SKM-1 treated with dmso at 0.1 percent for 144 hours (cell line): ENCODE measurements at regions not wholly inside any gene's neighbourhood (a gene's known extent, or its start where the extent isn't known, plus 50 kb on each side); places are given as distances from the start of the nearest gene placed in this dataset.
"Not testable (repeated sequence)": the region's sequence is repeated elsewhere in the genome, so short reads cannot be mapped to it uniquely, and the experiment has no call there.

Experiments used
- DNase-seq: peaks from one replicate; lab custom pipeline; 2025; ENCODE audit not compliant: unreplicated experiment; lab: John Stamatoyannopoulos, UW

DNA sequence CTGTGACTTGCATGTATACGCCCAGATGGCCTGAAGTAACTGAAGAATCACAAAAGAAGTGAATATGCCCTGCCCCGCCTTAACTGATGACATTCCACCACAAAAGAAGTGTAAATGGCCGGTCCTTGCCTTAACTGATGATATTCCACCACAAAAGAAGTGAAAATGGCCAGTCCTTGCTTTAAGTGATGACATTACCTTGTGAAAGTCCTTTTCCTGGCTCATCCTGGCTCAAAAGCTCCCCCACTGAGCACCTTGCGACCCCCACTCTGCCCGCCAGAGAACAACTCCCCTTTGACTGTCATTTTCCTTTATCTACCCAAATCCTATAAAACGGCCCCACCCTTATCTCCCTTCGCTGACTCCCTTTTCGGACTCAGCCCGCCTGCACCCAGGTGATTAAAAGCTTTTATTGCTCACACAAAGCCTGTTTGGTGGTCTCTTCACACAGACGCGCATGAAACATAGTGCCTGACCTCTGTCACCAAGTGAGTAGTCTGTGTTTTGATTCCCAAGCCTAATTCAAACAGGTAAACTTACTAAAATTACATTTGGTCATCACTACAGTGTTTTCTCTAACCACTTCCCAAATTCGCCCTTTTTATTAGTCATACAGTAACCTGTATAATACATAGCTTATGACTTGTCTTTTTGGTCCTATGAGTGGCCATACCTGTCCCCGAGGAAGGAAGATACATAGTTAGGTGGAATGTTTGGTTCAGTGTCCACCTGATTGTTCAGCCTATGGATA lies 140.7 kb upstream of the PROK2 start:
- DNase-seq, result not testable (repeated sequence)

DNA sequence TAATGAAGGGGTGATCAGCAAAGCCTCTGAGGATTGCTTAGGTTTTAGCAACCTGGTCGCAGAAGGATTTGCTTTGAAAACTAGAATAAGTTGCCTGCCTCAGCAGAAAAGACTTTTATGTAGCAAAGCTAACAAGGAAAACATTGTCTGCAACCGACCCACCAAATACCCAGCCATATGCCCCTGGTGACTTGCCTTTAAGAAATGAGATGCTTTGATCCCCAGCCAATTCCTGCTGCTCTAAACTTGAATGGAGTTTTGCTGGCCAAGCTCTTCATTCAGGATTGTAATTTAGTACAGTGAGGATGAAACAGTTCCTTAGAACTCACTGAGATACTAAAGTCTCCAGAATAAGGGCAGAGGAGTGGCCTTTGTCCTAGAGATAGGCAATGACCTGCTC lies 139.8 kb upstream of the PROK2 start:
- DNase-seq, result no peak

DNA sequence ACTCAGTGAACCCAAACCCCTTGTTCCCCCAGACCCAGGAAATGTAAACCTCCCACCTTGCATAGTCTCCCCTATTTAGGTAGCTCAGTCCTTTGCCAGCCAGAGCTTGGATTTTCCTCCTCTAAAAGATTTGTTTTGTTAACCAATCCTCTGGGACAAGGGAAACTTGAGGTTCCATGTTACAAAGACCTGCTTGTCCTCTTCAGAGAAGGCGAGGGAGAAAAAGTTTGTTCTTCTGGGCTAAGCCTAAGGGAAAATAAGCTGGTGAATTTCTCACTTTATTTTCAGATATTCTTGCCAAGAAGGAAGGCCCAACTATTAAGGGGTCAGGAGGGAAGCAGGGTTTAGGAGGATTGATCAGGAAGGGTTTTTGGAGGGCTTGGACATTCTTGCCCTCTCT lies 136.1 kb upstream of the PROK2 start:
- no peak for DNase-seq

DNA sequence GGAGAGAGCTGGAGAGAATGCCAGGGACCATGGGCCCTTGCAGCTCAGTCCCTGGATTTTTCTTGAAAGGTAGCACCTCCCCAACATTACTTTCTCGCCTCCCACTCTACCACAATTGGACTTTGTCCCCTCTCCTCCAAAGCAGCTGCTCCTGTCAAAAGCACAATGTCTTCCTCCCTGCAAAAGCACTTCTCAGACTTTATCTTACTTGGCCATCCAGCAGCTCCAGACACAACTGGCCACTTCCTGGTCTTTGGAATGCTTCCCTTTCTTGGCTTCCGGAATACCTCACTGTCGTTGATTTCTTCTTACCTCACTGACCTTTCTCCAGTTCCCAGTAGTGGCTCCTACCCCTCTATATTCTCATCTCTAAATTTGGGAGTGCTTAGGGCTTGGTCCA lies 134.6 kb upstream of the PROK2 start:
- no peak for DNase-seq

DNA sequence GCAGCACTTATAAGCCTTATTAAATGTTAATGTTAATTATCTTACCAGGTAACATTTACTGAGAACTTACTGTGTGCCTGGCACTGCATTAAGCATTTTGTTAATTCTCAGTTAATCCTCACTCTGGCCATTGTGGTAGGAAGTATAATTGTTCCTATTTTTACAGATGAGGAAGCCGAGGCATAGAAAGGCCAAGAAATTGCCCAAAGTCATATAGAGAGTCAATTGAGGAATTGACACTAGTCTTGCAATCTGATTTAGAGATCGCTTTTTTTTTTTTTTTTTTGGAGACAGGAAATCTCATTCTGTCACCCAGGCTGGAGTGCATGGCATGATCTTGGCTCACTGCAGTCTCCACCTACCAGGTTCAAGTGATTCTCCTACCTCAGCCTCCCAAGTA lies 132.6 kb upstream of the PROK2 start:
- DNase-seq, result peak; percentile 38

DNA sequence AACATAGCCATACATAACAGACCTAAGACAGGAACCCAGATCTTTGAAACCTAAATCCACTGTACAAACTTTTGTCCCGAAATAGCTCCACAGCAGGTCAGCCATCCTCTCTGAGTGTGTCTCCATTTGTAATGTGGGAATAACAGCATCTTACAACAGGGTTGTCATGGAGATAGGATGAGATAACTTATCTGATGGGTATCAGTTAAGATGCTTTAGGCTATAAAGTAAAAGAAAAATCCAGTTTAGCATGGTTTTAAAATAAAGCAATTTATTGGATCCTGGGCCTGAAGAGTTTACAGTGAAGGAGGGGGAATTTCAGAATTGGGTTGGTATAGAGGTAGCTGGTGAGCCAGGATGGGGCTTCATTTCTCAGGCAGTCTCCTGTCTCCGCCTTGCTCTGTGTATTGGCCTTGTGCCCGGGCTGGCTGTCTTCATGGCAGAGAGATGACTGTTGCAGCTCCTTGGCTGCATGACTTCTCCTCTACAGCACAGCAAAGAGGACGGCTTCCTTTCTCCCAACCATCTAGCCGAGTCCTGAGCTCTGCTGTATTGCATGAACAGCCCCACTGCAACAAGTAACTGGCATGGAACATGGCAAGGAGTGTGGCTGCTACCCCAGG lies 131.9 kb upstream of the PROK2 start:
- DNase-seq, result no peak

DNA sequence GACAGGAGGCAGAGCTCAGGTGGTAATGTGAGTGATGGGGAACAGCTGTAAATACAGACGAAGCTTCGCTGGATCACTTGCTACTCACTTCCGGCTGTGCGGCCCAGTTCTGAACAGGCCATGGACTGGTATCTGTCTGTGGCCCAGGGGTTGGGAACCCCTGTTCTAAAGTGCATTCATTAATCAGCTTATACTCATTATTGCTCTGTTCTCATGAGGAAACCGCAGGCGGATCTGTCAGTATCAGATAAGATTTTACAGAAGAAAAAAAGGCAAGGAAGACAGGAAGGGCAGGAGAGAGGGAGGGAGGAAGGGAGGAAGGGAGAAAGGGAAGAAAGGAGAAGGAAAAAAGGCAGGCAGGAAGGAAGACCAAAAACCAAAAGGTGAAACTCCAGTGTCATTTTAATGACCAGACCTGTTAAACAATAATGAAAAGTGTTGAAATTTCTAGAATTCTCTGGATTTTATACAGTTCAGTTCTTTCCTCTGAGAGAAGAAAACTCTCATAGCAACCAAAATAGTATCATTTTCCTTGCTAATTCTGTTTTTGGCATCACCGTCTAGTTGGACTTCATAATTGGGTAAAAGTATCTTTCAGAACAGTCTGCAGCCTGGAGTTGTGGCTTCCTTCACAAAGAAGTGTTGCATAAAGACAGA lies 128.0 kb upstream of the PROK2 start:
- DNase-seq, result no peak

DNA sequence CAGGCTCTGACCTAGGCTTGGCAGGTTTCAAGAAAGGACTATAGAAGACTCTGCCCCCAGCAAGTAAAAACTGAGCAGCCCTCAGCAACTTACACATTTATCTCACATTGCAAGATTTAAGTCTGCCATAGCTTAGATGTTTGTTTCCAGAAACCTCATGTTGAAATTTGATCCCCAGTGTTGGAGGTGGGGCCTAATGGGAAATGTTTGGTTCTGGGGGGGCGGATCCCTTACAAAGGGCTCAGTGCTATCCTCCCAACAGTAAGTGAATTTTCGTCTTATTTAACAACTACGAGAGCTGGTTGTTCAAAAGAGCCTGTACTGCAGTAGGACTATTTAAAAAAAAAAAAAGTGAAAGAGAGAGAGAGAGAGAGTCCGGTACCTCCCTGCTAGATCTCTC lies 125.2 kb upstream of the PROK2 start:
- DNase-seq, result no peak

DNA sequence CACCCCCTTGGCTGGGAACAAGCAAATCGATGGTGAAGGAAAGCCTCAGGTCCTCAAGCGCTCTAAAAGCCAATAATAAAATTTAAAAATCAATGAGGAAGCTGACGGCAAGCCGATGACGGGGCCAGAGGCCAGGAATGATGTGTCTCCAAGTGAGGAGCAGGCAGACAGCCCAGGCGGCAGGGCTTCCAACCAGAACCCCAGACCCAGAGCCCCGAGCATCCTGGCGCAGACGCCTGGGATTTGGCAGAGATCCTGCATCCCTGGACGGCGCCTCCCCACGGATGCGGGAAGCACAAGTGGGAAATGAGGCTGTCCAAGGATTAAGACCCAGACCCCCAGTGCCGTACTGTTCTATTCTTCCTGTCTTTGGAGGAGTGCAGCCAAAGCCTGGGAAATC lies 123.0 kb upstream of the PROK2 start:
- no peak for DNase-seq

DNA sequence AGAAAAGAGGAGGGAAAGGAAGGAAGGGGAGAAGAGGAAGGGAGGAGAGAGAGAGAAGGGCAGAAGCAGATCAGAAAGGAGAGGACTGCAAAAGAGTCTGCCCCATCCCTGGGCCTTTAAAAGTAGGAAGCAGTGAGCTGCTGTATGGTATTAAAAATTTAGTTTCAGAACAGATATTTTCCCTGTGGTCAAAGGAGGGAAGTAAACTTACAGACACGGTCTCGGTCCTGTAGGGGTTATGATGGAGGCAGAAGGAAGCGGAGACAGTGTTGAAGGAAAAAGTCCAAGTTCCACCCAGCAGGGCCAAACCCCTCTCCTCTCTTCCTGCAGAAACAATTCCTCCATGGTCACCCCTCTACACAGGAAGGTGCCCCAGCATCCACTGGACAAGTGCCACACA lies 122.0 kb upstream of the PROK2 start:
- DNase-seq, result no peak

DNA sequence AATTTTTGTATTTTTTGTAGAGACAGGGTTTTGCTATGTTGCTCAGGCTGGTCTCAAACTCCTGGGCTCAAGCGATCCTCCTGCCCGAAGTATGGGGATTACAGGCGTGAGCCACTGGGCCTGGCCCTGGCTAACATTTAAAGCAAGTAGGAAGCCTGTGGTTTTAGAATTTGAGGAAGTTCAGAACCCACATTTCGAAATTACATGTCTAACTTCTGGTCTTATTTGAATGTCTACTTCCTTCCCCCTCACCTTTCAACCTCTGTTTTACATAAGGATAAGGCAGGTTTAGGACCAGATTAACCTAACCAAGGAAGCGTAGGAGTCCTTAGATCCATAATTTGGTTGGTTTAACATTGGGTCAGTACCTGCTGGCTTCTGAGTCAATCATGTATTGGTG lies 120.5 kb upstream of the PROK2 start:
- DNase-seq, result peak; percentile 97

DNA sequence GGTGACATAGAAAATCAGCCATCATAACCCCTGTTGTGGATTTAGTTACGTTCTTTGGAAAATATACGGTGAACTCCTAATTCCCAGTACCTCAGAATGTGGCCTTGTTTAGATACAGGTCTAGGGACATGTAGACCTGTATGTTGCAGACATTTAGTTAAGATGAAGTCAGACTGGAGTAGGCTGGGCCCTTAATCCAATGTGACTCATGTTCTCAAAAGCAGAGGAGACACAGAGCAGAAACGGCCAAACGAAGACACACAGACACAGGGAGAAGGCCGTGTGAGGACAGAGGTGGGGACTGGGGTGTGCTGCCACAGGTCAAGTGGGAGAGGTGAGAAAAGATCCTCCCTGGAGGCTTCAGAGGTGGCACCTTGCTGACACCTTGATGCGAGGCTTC lies 119.0 kb upstream of the PROK2 start:
- DNase-seq, result no peak

DNA sequence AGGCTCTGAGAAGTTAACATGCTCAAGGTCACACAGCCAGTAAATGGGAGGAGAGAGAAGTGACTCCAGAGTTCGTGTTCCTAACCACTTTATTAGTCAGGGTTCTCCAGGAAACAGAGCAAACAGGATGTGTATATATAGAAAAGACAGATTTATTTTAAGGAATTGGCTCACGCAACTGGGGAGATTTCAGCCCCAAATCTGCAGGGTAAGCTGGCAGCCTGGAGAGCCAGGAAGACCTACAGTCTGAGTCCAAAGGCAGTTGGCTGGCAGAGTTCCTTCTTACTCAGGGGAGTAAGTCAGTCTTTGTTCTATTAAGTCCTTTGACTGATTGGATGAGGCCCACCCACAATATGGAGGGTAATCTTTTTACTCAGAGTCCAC lies 118.2 kb upstream of the PROK2 start:
- DNase-seq, result no peak

DNA sequence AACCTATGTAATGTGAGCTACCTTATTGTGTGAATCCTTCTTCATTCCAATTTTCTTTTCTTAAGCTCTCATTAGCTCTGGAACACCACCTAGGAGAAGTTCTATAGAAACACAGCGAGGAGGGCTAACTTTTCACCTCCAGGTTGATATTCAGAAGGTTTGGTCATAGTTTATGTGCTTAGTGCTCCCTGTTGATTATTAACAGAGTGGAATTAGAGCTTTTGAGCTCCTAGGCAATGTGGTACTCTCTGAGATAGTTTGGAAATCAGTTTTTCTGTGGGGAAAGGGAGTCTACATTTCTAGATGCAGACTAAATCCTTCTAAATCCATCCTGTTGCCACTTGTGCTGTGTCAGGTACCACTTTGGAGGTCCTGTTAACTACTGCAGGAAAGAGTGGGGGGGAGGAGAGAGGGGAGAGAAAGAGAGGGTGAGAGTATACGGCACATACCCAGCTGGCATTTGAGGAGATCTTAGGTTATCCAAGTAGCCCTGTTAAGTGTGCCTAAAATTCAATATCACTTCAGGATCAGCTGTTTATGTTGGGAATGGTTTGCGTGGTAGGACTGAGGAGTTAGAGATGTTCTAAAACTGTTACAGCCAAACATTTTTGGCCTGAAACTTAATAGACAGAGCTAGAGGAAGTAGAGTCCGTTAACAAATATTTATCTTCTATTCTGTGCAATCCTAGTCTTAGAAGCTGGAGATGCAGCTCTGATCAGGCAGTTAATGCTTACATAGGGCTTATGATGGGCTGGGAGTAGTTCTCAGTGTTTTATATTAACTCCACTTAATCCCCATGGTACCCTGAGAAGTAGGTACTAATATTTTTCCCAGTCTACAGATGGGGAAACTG lies 117.5 kb upstream of the PROK2 start:
- no peak for DNase-seq

DNA sequence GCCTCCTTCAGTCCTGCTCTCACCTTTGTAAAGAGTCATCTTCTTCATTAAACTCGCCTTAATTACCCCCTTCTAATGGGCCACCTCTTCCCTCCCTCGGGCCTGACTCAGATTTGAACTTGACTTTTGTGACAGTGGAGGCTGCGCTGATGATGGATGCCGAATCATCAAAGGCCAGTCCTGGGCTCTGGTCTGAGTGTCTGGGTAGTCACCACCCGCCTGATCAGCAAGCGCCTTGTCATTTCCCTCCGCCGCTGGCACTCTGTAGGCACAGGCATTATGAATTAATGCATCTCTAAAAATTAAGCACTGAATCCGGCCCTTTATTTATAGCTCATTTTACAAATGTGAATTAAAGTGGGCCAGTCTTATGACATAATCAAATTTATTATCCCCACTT lies 116.7 kb upstream of the PROK2 start:
- no peak for DNase-seq

DNA sequence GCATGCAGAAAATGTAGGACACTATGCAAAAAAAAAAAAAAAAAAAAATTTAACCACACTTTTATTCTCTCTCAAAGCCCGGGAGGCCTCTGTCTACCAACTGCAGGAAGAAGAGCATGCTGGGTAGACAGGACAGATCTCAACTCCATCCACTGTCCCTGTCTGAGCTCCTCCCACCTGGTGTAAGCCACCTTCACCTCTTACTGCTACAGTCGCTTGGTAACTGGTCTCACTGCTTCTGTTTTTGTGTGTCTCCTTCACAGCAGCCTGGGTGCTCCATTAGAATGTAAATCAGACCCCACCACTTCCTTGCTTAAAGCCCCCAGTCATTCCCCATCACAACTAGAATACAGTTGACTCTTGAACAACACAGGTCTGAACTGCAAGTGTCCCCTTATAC lies 115.1 kb upstream of the PROK2 start:
- no peak for DNase-seq

DNA sequence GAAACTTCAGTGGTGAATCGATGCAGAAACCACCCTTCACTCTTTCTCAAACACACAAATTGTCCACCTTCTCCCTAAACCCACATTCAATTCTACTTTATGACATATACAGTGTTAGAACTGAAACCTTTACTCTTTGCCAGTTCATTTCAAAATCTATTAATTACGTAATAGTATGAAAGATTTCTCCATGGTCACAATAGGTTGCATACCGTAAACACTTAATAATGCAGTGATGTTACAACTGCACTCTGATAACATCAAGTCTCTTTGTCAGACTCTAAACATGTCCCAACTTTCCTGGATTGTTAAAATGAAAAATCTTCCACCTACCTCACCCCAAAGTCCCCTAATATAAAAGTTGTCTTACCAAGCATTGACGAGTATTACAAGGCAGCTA lies 111.8 kb upstream of the PROK2 start:
- DNase-seq, result no peak

DNA sequence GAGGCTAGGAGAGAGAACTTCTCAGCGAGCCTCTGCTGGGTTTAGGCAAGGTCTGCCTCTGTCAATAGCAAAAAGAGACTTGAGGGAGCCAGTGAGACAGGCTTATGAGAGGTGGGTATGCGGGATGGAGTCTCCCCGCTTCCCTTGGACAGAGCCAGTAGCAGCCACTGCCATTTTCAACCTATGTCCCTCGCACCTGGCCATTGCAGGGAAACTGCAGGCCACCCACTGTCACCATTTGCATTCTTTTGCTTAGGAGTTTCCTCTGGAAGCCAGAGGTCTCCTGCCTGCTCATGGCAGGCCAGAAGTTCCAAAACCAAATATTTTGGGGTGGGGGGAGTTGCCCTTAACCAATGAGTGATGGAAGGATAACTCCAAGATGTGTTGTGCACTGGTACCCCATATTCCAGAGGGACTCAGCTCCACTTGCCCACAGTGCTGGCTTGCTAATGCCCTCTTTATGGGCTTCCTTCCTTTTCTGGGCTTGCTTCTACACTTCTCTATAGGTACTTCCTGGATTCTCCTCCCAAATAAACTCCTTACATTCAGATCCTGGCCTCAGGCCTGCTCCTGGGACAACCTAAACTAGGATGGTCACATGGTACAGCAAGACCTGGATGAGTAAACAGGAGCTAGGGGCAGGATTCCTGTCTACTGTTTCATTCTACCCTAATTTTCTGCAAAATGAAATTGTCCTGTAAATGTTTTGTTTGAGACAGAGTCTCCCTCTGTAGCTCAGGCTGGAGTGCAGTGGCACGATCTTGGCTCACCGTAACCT lies 108.9 kb upstream of the PROK2 start:
- no peak for DNase-seq

DNA sequence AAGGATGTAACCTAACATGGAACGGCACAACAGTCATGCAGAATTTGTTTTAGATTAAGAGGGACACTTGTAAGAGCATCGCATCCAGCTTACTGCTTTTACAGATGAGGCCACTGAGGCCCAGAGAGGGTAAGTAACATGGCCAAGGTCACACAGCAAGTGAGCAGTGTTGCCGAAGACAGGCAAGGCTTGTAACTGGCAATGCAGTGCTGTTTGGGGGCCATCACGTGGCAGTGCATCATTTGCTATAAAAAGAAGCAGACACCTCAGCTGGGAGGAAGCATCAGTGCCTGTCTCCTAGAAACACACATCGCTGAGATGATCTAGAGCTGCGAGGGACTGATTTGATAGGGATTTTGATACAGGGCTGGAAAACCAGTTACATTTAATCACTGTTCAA lies 108.2 kb upstream of the PROK2 start:
- no peak for DNase-seq

DNA sequence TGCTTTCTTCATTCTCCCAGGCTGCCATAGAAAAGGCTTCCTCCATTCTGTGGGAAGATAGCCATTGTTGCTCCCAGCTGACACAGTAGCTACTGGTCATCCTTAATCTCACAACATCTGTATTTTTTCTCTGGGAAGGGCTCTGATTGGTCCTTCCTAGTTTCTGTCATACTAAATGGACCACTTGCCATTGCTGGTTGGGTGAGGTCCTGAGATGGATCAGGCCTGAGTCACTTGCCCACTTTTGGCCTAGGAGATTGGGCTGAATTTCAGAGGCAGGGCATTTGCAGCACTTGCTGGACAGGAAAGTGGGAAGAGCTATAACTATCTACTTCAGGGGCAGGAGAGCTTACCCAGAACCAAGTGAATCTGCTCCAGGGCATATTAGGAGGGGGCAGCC lies 106.5 kb upstream of the PROK2 start:
- no peak for DNase-seq

DNA sequence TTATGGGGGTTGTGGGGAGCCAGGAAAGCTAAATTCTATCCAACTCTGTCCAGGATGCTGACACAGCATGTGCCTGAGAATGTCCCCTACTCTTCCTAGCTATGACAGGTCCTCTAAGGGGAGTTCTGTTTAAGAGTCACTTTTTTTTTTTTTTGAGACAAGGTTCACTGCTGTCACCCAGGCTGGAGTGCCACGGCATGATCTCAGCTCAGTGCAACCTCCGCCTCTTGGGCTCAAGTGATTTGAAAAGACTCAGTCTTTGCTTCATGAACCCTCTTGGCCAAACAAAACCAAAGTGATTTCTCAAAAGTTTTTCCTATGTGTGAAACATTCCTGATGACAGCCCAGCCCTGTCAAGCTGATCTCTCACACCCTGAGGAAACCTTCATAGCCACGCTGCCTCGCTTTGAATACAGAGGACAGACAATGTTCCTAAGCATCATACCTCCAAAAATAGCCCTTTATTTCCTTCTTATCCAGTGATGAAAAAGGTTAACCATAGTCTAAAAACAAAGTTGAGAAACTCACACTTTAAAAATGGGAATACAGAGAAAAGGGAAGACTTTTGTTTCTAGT lies 105.5 kb upstream of the PROK2 start:
- DNase-seq, result no peak
